Gastroesophageal sphincter (tissue), 3 donors: ENCODE measurements at regions not wholly inside any gene's neighbourhood (a gene's known extent, or its start where the extent isn't known, plus 50 kb on each side); places are given as distances from the start of the nearest gene placed in this dataset.

Source experiments
- EP300 ChIP-seq: sonication (generic); formaldehyde crosslinking; IDR thresholded peaks from one replicate; pipeline ENCODE4 v1.6.1; 2017; ENCODE audit warnings: antibody characterized with exemption, mild to moderate bottlenecking
- POLR2A ChIP-seq, 2 donors: fragments of 450-650 bp; IDR thresholded peaks; one replicate each; pipeline ENCODE4 v1.6.1; 2017; ENCODE audit warnings: antibody characterized with exemption in 2 of 2, mild to moderate bottlenecking in 2 of 2, moderate library complexity in 1 of 2
- POLR2AphosphoS5 ChIP-seq: sonication (generic); formaldehyde crosslinking; IDR thresholded peaks from one replicate; pipeline ENCODE4 v1.6.1; 2017; ENCODE audit warnings: antibody characterized with exemption
- TF ChIP-seq, protein P1 (sequence below), 4 experiments: fragments of 200-600 bp in 2 of 4; fragments of 450-650 bp in 2 of 4; sonication (generic) in 1 of 4; IDR thresholded peaks; one replicate each; pipeline ENCODE4 v1.5.1; 2017 to 2019; ENCODE audit warnings: antibody characterized with exemption in 4 of 4, mild to moderate bottlenecking in 2 of 4, moderate library complexity in 2 of 4

- TF ChIP-seq, protein P1, sequence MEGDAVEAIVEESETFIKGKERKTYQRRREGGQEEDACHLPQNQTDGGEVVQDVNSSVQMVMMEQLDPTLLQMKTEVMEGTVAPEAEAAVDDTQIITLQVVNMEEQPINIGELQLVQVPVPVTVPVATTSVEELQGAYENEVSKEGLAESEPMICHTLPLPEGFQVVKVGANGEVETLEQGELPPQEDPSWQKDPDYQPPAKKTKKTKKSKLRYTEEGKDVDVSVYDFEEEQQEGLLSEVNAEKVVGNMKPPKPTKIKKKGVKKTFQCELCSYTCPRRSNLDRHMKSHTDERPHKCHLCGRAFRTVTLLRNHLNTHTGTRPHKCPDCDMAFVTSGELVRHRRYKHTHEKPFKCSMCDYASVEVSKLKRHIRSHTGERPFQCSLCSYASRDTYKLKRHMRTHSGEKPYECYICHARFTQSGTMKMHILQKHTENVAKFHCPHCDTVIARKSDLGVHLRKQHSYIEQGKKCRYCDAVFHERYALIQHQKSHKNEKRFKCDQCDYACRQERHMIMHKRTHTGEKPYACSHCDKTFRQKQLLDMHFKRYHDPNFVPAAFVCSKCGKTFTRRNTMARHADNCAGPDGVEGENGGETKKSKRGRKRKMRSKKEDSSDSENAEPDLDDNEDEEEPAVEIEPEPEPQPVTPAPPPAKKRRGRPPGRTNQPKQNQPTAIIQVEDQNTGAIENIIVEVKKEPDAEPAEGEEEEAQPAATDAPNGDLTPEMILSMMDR (IDR thresholded peaks at IDR 0.05), result no peak
- TF ChIP-seq POLR2A (IDR thresholded peaks at IDR 0.05) (no peak), EP300 (no peak), POLR2AphosphoS5 (no peak)
Observed at GRCh38 chr9:29198861-29199260, 1625.6 kb upstream of the C9orf72 start.
